GM12864 (cell line): ENCODE measurements at regions not wholly inside any gene's neighbourhood (a gene's known extent, or its start where the extent isn't known, plus 50 kb on each side); places are given as distances from the start of the nearest gene placed in this dataset.

Experiments used
- DNase-seq: peaks from one replicate; pipeline ENCODE4 v3.0.0-alpha.2; 2011; ENCODE audit warnings: low read depth
- H3K4me3 ChIP-seq: 2 replicates; pipeline ENCODE4 v1.5.1; 2011; ENCODE audit warnings: mild to moderate bottlenecking, low read depth, low read length, control low read depth
- CTCF ChIP-seq: IDR thresholded peaks from 2 replicates; pipeline ENCODE4 v1.5.1; 2011; ENCODE audit warnings: low read depth, mild to moderate bottlenecking, moderate library complexity, low read length, control low read depth, inconsistent platforms; ENCODE audit errors: missing control alignments

- no peak for DNase-seq
- no peak for TF ChIP-seq CTCF
- no peak overlapping the region for H3K4me3 ChIP-seq
Measured at GRCh38 chr12:127060933-127061332, 1206.0 kb upstream of the TMEM132C start.

GRCh38 chr12:127063339-127064072, 1203.5 kb upstream of the TMEM132C start:
- H3K4me3 ChIP-seq = no peak overlapping the region
- no peak for TF ChIP-seq CTCF
- DNase-seq = no peak

GRCh38 chr12:127064207-127064606, 1202.8 kb upstream of the TMEM132C start:
- no peak for TF ChIP-seq CTCF
- DNase-seq = no peak
- no peak overlapping the region for H3K4me3 ChIP-seq

- no peak for TF ChIP-seq CTCF
- no peak for DNase-seq
Measured at GRCh38 chr12:127065595-127065994, 1201.4 kb upstream of the TMEM132C start.

GRCh38 chr12:127070515-127071157, 1196.3 kb upstream of the TMEM132C start:
- no peak for DNase-seq
- TF ChIP-seq CTCF = no peak
- H3K4me3 ChIP-seq = no peak overlapping the region

More at GRCh38 chr12:127065595-127065994, 1201.4 kb upstream of the TMEM132C start:
- H3K4me3 ChIP-seq = no peak overlapping the region

- H3K4me3 ChIP-seq = no peak overlapping the region
- TF ChIP-seq CTCF = no peak
- no peak for DNase-seq
Measured at GRCh38 chr12:127074161-127074560, 1192.8 kb upstream of the TMEM132C start.
